ENCODE measurements at regions not wholly inside any gene's neighbourhood (a gene's known extent, or its start where the extent isn't known, plus 50 kb on each side); places are given as distances from the start of the nearest gene placed in this dataset.

DNA sequence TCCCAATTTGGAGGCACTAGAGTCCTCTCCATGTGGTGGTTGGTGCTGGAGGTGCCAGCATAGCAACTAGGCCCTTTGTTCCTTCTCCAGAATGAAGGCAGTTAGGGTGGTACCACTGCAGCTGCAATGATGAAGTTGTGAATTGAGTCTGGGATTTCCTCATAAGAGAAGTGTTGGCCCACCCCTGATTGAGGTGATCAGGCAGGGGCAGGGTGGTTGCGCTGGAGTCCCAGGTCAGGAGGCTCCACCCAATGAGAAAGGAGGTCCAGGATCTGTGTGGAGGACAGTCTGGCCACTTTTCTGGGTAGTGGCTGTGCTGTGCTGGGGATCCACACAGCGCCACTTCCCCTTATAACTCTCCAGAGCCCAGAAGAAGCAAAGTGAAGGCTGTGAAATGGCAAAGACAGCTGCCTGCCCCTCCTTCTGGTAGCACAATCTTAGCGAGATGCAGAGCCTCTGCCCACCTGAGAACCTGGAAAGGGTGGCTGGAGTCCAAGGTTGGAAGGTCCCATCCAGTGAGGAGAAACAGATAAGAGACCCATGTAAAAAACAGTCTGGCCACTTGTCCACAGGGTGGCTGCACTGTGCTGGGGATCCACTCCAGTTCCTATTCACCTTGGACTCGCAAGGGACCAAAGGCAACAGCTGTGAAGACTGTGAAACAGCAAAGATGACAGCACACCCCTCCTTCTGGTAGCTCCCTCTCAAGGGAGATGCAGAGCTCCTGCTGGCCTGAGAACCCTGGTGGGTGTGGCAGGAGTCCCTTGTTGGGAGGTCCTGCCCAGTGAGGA lies 124.6 kb downstream of the RRAGB start:
- no peak for TF ChIP-seq CTCF (IDR thresholded peaks at IDR 0.05)
- TF ChIP-seq POLR2AphosphoS5 (IDR thresholded peaks at IDR 0.05), result no peak
- no peak for TF ChIP-seq EP300 (IDR thresholded peaks at IDR 0.05)
- no peak for TF ChIP-seq POLR2A (IDR thresholded peaks at IDR 0.05)

All from suprapubic skin (tissue), 4 donors.